ENCODE measurements at regions not wholly inside any gene's neighbourhood (a gene's known extent, or its start where the extent isn't known, plus 50 kb on each side); places are given as distances from the start of the nearest gene placed in this dataset.

DNA sequence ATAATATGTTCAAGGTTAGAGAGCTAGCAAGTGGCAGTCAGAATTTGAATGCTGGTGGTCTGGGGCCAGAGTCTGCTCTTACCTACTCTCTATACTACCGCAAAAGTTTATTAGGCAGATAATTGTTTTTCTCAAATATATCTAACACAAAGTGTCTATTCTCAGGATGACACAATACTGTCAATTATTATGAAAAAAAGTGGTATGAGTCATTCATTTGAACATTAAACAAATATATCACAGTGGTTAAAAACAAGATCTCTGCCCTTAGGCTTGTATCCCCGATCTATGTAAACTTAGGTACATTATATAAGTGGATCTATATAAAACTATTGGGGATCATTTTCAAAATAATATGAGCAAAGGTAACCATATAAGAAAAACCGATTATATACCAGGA is 354.9 kb downstream of the CETN3 start:
- Histone ChIP-seq H2AFZ (ENCODE audit: low read depth, low read length) (no peak overlapping the region), H3F3A (ENCODE audit: insufficient read depth, low read length, poor library complexity, severe bottlenecking) (no peaks in the 10 kb centered on the region), H3K9me3 (ENCODE audit: low read length) (no peaks in the 10 kb centered on the region), H3K27ac (ENCODE audit: low read length) (no peak overlapping the region), H3K9ac (ENCODE audit: low read length) (no peak overlapping the region), H3K9me2 (ENCODE audit: insufficient read depth, low read length) (no peaks in the 10 kb centered on the region), H4K20me1 (ENCODE audit: insufficient read depth) (no peaks in the 10 kb centered on the region), H3K79me2 (replicated peaks; ENCODE audit: insufficient read depth, low read length) (no peaks in the 10 kb centered on the region), H3K4me2 (ENCODE audit: low read length) (no peak overlapping the region), H3K4me3 (ENCODE audit: low read length) (no peak overlapping the region), H3K27me3 (ENCODE audit: insufficient read depth, low read depth, low read length) (no peaks in the 10 kb centered on the region), H3K36me3 (ENCODE audit: insufficient read depth, low read length) (no peaks in the 10 kb centered on the region)
- TF ChIP-seq MXI1 (conservative IDR thresholded peaks at IDR 0.05; ENCODE audit: poor library complexity, severe bottlenecking) = no peak
- no peak for TF ChIP-seq RAD21 (conservative IDR thresholded peaks at IDR 0.05)
- TF ChIP-seq SMC3 (conservative IDR thresholded peaks at IDR 0.05; ENCODE audit: poor library complexity) = no peak
- no peak for TF ChIP-seq CTCF (IDR thresholded peaks at IDR 0.05; ENCODE audit: poor library complexity, severe bottlenecking)
- no peak for TF ChIP-seq EP300 (conservative IDR thresholded peaks at IDR 0.05; ENCODE audit: poor library complexity, severe bottlenecking)
- TF ChIP-seq TAF1 (IDR thresholded peaks at IDR 0.05; ENCODE audit: low read depth) = no peak
- TF ChIP-seq POLR2AphosphoS5 (IDR thresholded peaks at IDR 0.05) = no peak
- TF ChIP-seq, protein P1, sequence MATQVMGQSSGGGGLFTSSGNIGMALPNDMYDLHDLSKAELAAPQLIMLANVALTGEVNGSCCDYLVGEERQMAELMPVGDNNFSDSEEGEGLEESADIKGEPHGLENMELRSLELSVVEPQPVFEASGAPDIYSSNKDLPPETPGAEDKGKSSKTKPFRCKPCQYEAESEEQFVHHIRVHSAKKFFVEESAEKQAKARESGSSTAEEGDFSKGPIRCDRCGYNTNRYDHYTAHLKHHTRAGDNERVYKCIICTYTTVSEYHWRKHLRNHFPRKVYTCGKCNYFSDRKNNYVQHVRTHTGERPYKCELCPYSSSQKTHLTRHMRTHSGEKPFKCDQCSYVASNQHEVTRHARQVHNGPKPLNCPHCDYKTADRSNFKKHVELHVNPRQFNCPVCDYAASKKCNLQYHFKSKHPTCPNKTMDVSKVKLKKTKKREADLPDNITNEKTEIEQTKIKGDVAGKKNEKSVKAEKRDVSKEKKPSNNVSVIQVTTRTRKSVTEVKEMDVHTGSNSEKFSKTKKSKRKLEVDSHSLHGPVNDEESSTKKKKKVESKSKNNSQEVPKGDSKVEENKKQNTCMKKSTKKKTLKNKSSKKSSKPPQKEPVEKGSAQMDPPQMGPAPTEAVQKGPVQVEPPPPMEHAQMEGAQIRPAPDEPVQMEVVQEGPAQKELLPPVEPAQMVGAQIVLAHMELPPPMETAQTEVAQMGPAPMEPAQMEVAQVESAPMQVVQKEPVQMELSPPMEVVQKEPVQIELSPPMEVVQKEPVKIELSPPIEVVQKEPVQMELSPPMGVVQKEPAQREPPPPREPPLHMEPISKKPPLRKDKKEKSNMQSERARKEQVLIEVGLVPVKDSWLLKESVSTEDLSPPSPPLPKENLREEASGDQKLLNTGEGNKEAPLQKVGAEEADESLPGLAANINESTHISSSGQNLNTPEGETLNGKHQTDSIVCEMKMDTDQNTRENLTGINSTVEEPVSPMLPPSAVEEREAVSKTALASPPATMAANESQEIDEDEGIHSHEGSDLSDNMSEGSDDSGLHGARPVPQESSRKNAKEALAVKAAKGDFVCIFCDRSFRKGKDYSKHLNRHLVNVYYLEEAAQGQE (IDR thresholded peaks at IDR 0.05; ENCODE audit: borderline replicate concordance) = no peak
- TF ChIP-seq EZH2 (IDR thresholded peaks at IDR 0.05; ENCODE audit: borderline replicate concordance, insufficient read depth, low read length, poor library complexity, severe bottlenecking) = no peak

DNA sequence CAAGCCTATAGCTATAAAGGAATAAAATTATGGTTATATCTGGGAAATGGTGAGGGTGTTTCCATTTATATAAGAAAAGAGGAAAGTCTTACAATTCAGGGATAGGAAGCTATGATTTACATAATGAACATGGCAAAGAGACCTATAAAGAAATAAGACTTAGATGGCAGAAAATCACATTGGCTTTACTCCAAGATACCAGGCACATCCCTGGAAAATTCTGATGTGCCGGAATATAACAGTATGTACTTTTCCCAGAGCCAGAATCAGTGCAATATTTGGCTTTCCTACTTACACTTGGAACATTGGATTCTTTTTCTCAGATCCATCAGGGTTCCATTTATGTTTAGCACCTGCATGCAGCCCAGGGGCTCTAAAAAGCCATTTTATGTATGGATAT is 357.8 kb downstream of the CETN3 start:
- no peak overlapping the region for H3K27ac ChIP-seq (ENCODE audit: low read length)
- H3K36me3 ChIP-seq (ENCODE audit: insufficient read depth, low read length) = no peaks in the 10 kb centered on the region
- no peak overlapping the region for H3K4me2 ChIP-seq (ENCODE audit: low read length)
- no peaks in the 10 kb centered on the region for H3K27me3 ChIP-seq (ENCODE audit: insufficient read depth, low read depth, low read length)
- TF ChIP-seq CTCF (IDR thresholded peaks at IDR 0.05; ENCODE audit: poor library complexity, severe bottlenecking) (no peak), TAF1 (IDR thresholded peaks at IDR 0.05; ENCODE audit: low read depth) (no peak)
- TF ChIP-seq, protein P1 (IDR thresholded peaks at IDR 0.05; ENCODE audit: borderline replicate concordance) = no peak
- no peaks in the 10 kb centered on the region for H4K20me1 ChIP-seq (ENCODE audit: insufficient read depth)
- no peak overlapping the region for H3K4me3 ChIP-seq (ENCODE audit: low read length)
- no peaks in the 10 kb centered on the region for H3K9me3 ChIP-seq (ENCODE audit: low read length)
- no peaks in the 10 kb centered on the region for H3F3A ChIP-seq (ENCODE audit: insufficient read depth, low read length, poor library complexity, severe bottlenecking)
- no peaks in the 10 kb centered on the region for H3K79me2 ChIP-seq (replicated peaks; ENCODE audit: insufficient read depth, low read length)
- no peak overlapping the region for H2AFZ ChIP-seq (ENCODE audit: low read depth, low read length)
- H3K9ac ChIP-seq (ENCODE audit: low read length) = no peak overlapping the region
- no peaks in the 10 kb centered on the region for H3K9me2 ChIP-seq (ENCODE audit: insufficient read depth, low read length)

Data from neural cell (in vitro differentiated cells).